ENCODE measurements at regions not wholly inside any gene's neighbourhood (a gene's known extent, or its start where the extent isn't known, plus 50 kb on each side); places are given as distances from the start of the nearest gene placed in this dataset.

GRCh38 chr11:115806056-115806455, 301.8 kb upstream of the CADM1 start:
- Histone ChIP-seq H3K27ac (no peak overlapping the region), H3K36me3 (no peaks in the 10 kb centered on the region), H3K4me1 (no peaks in the 10 kb centered on the region), H3K27me3 (no peaks in the 10 kb centered on the region), H3K4me3 (no peak overlapping the region), H3K9me3 (peaks cover 0 to 14% (median 9%) of the 10 kb centered on the region in 4 donors)
- intact Hi-C loops (cut with DNase I): no loop called here
- TF ChIP-seq, protein P1, sequence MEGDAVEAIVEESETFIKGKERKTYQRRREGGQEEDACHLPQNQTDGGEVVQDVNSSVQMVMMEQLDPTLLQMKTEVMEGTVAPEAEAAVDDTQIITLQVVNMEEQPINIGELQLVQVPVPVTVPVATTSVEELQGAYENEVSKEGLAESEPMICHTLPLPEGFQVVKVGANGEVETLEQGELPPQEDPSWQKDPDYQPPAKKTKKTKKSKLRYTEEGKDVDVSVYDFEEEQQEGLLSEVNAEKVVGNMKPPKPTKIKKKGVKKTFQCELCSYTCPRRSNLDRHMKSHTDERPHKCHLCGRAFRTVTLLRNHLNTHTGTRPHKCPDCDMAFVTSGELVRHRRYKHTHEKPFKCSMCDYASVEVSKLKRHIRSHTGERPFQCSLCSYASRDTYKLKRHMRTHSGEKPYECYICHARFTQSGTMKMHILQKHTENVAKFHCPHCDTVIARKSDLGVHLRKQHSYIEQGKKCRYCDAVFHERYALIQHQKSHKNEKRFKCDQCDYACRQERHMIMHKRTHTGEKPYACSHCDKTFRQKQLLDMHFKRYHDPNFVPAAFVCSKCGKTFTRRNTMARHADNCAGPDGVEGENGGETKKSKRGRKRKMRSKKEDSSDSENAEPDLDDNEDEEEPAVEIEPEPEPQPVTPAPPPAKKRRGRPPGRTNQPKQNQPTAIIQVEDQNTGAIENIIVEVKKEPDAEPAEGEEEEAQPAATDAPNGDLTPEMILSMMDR (IDR thresholded peaks at IDR 0.05): no peak
- TF ChIP-seq EP300 (IDR thresholded peaks at IDR 0.05) (no peak), POLR2AphosphoS5 (IDR thresholded peaks at IDR 0.05) (no peak), POLR2A (IDR thresholded peaks at IDR 0.05) (no peak)
- no peak for DNase-seq
- WGBS, 2 donors: 93 to 96% methylated on average over 2 of the region's 2 CpGs

DNA sequence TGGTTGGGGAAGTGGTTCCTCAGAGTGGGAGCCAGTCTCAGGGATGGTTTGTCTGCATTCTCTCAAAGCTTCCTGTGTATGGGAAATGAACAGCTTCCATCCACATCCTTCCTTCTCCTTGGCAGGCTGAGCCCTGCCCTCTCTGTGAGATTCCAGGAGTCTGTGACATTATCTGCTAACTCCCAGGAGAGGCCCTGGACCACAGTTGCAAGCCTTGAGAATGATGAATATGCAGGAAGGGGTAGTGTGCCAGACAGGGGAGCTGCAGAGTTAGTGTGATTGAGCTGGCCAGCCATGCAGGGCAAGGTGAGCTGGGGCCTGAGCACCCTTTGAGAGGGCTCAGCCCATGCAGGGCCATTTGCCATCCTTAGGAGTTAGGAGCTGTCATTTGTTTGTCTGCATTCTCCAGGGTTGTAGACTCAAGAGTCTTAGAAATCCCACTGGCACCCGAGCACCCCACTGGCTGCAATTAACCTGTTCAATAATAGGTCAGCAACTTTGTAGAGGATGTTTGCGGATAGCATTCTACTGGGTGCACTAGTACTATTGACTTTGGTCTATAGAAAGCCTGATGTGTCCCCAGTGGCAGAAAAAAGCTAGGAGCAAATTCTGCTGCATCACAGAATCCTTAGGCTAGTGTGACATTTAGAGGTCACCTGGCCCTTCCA, 299.0 kb upstream of the CADM1 start:
- Histone ChIP-seq H3K36me3 (no peaks in the 10 kb centered on the region), H3K4me1 (no peaks in the 10 kb centered on the region), H3K9me3 (peaks cover 0 to 12% (median 4%) of the 10 kb centered on the region in 4 donors), H3K4me3 (no peak overlapping the region), H3K27ac (no peak overlapping the region), H3K27me3 (no peaks in the 10 kb centered on the region)
- TF ChIP-seq EP300 (IDR thresholded peaks at IDR 0.05): no peak
- TF ChIP-seq POLR2AphosphoS5 (IDR thresholded peaks at IDR 0.05): no peak
- TF ChIP-seq, protein P1 (IDR thresholded peaks at IDR 0.05): no peak
- no peak for TF ChIP-seq POLR2A (IDR thresholded peaks at IDR 0.05)
- DNase-seq: no peak
- intact Hi-C loops (cut with DNase I): no loop called here
- 87 to 92% methylated on average over 2 of the region's 2 CpGs for WGBS, 2 donors

- TF ChIP-seq, protein P1 (IDR thresholded peaks at IDR 0.05): no peak
- TF ChIP-seq POLR2AphosphoS5 (IDR thresholded peaks at IDR 0.05) (no peak), POLR2A (IDR thresholded peaks at IDR 0.05) (no peak), EP300 (IDR thresholded peaks at IDR 0.05) (no peak)
- no peak overlapping the region for H3K4me3 ChIP-seq
- no peaks in the 10 kb centered on the region for H3K27me3 ChIP-seq
- 82 to 85% methylated on average over 3 of the region's 3 CpGs for WGBS, 2 donors
- intact Hi-C loops (cut with DNase I): no loop called here
- no peak for DNase-seq
- no peak overlapping the region for H3K27ac ChIP-seq
- no peaks in the 10 kb centered on the region for H3K36me3 ChIP-seq
- peaks cover 0 to 7% (median 3%) of the 10 kb centered on the region in 4 donors for H3K9me3 ChIP-seq
- H3K4me1 ChIP-seq: no peaks in the 10 kb centered on the region
These were observed 298.4 kb upstream of the CADM1 start for GRCh38 chr11:115802641-115803040.

GRCh38 chr11:115792903-115793302, 288.7 kb upstream of the CADM1 start:
- H3K27me3 ChIP-seq: no peaks in the 10 kb centered on the region
- H3K27ac ChIP-seq: no peak overlapping the region
- intact Hi-C loops (cut with DNase I): no loop called here
- DNase-seq: no peak
- TF ChIP-seq POLR2AphosphoS5 (IDR thresholded peaks at IDR 0.05): no peak
- TF ChIP-seq, protein P1 (IDR thresholded peaks at IDR 0.05): no peak
- no peak for TF ChIP-seq POLR2A (IDR thresholded peaks at IDR 0.05)
- no peak for TF ChIP-seq EP300 (IDR thresholded peaks at IDR 0.05)
- H3K9me3 ChIP-seq: no peaks in the 10 kb centered on the region
- WGBS, 2 donors: 90 to 91% methylated on average over 6 of the region's 6 CpGs
- no peaks in the 10 kb centered on the region for H3K4me1 ChIP-seq
- no peaks in the 10 kb centered on the region for H3K36me3 ChIP-seq
- no peak overlapping the region for H3K4me3 ChIP-seq

DNA sequence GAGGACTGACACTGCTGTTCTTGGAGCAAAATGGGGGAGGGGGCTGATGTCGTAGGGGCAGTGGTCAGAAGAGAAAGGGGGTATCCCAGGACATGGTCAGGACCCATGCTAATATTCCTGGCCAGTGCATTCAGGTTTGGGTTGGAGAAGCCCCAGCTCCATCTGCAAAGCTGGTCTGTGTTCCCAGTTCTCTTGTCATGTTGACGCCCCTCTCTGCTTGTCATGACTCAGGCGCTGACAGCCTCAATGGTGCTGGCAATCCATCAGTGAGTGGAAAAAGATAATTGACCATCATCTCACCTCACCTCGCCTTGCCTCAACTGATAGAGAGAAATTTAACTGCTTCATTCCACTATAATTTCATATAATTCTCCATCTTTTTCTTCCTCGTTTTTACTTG, 283.1 kb upstream of the CADM1 start:
- TF ChIP-seq POLR2A (IDR thresholded peaks at IDR 0.05) (no peak), EP300 (IDR thresholded peaks at IDR 0.05) (no peak), POLR2AphosphoS5 (IDR thresholded peaks at IDR 0.05) (no peak)
- TF ChIP-seq, protein P1 (IDR thresholded peaks at IDR 0.05): no peak
- no peak overlapping the region for H3K4me3 ChIP-seq
- H3K4me1 ChIP-seq: no peaks in the 10 kb centered on the region
- H3K36me3 ChIP-seq: no peaks in the 10 kb centered on the region
- H3K9me3 ChIP-seq: peaks cover 0 to 2% (median 0%) of the 10 kb centered on the region in 4 donors
- H3K27me3 ChIP-seq: no peaks in the 10 kb centered on the region
- no peak for DNase-seq
- H3K27ac ChIP-seq: no peak overlapping the region
- 89 to 90% methylated on average over 5 of the region's 5 CpGs for WGBS, 2 donors
- intact Hi-C loops (cut with DNase I): no loop called here
